BE2C (cell line): ENCODE measurements at regions not wholly inside any gene's neighbourhood (a gene's known extent, or its start where the extent isn't known, plus 50 kb on each side); places are given as distances from the start of the nearest gene placed in this dataset.
"Not testable (repeated sequence)": the region's sequence is repeated elsewhere in the genome, so short reads cannot be mapped to it uniquely, and the experiment has no call there.

Experiments
- DNase-seq: peaks from one replicate; pipeline ENCODE4 v3.0.0-alpha.2; 2020
- H3K27me3 ChIP-seq: fragments of 250-450 bp; sonication (Bioruptor Pico); 2 replicates; pipeline ENCODE4 v1.5.1; 2020; ENCODE audit warnings: mild to moderate bottlenecking
- H3K36me3 ChIP-seq: fragments of 250-450 bp; sonication (Bioruptor Pico); 2 replicates; pipeline ENCODE4 v1.5.1; 2020; ENCODE audit warnings: mild to moderate bottlenecking
- H3K4me1 ChIP-seq: fragments of 250-450 bp; sonication (Bioruptor Pico); 2 replicates; pipeline ENCODE4 v1.5.1; 2020
- H3K4me3 ChIP-seq: 2 replicates; pipeline ENCODE4 v1.5.1; 2011; ENCODE audit warnings: low read depth, low read length
- H3K9me3 ChIP-seq: fragments of 250-450 bp; sonication (Bioruptor Pico); 2 replicates; pipeline ENCODE4 v1.5.1; 2020
- CTCF ChIP-seq: IDR thresholded peaks from 2 replicates; pipeline ENCODE4 v1.5.1; 2012; ENCODE audit warnings: mild to moderate bottlenecking, low read depth, low read length

DNA sequence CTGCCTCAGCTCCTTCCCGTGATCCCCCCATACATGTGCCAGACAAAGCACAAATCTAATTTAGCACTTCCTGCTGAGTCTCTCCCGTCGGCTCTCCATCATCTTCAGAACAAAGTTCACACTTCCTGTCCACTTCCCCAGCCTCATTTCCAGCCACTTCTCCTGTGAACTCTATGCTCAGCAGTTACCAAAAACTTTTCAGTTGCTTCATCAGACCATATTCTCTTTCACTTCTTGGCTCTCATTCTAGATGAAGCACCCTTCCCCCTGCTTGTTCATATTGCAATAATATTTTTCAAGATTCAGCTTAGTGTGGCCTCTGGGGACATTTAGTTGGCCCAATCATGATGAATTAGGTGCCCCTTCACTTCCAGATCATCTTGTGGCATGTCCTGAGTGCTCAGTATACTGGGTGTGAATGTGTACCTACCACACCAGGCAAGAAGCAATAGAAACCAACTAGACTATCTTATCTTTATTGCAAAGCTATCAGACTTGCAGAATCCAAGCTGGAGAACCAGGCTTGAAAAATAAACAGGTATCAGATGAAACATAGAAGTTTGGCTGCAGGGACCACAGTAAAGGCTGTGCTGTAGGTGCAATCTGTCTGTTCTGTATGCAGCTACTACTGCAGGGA is 115.8 kb downstream of the NXPE2 start:
- Histone ChIP-seq H3K9me3 (no peaks in the 10 kb centered on the region), H3K36me3 (no peaks in the 10 kb centered on the region), H3K27me3 (no peaks in the 10 kb centered on the region), H3K4me1 (no peaks in the 10 kb centered on the region; the same call in 1 of the 2 replicates), H3K4me3 (no peak overlapping the region)
- DNase-seq, result no peak
- no peak for TF ChIP-seq CTCF

DNA sequence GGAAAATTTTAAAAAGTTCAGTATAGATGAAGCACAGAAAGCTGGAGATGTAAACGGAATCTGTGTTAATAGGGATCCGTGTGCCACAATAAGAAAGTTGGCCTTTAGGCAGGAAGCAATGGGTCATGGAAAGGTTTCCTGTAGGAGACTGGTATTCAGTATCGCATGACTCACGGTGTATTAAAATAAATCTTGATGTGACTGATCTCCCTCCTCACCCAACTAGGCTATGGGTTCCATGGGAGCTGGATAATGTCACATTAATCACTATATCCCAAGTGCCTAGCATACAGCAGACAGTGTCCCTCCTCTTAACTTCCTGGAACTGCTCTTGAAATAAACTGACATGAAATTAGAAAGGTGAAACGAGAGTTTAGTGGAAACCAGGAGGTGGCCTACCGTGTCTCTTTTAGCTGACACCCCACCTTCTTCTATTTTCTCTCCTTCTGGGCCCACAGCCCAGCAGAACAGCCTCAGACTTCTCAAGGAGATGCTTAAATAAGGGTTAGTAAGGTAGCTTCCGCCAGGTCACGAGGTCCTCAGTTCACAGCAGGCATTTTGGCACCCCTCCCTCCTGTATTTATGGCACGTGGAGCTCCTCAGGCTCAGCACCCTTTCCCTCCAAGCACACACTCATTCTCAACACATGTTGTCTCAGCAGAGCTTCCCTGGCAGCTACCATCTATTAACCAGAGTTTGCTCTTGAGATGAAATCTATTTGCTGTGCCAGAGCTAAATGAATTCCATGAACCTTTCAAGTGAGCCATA is 118.8 kb downstream of the NXPE2 start:
- TF ChIP-seq CTCF, result no peak
- no peaks in the 10 kb centered on the region for H3K9me3 ChIP-seq
- H3K4me1 ChIP-seq, result no peaks in the 10 kb centered on the region; the same call in 1 of the 2 replicates
- no peaks in the 10 kb centered on the region for H3K27me3 ChIP-seq
- H3K4me3 ChIP-seq, result no peak overlapping the region
- no peak for DNase-seq
- H3K36me3 ChIP-seq, result no peaks in the 10 kb centered on the region

GRCh38 chr11:114799476-114799875 is 121.1 kb downstream of the NXPE2 start:
- no peaks in the 10 kb centered on the region for H3K27me3 ChIP-seq
- no peak for DNase-seq
- no peaks in the 10 kb centered on the region for H3K9me3 ChIP-seq

GRCh38 chr11:114801773-114802172 is 123.4 kb downstream of the NXPE2 start:
- no peaks in the 10 kb centered on the region for H3K27me3 ChIP-seq
- no peaks in the 10 kb centered on the region for H3K36me3 ChIP-seq
- H3K9me3 ChIP-seq, result no peaks in the 10 kb centered on the region
- no peak overlapping the region for H3K4me3 ChIP-seq
- TF ChIP-seq CTCF, result no peak
- H3K4me1 ChIP-seq, result no peaks in the 10 kb centered on the region
- DNase-seq, result no peak

More at GRCh38 chr11:114799476-114799875, 121.1 kb downstream of the NXPE2 start:
- no peak overlapping the region for H3K4me3 ChIP-seq
- H3K4me1 ChIP-seq, result no peaks in the 10 kb centered on the region
- no peaks in the 10 kb centered on the region for H3K36me3 ChIP-seq
- no peak for TF ChIP-seq CTCF

DNA sequence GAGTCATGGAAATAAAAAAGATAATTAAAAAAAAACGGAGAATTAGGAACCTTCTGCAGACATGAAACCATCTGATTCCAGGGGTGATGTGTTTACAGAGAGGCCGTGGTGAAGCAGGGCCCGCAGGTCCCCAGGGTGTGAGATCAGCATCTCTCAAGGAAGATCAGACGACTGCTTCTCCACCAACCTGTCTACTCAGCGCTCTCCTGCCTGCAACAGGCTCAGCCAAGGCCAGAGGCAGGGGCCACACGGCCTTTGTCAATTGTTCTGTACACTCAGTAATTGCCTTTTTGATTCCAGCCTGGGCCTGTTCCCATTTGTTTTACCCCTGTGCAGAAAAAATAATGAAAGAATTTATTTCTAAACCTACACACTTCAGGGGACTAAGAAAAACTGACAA is 124.6 kb downstream of the NXPE2 start:
- H3K9me3 ChIP-seq, result no peaks in the 10 kb centered on the region
- H3K27me3 ChIP-seq, result no peaks in the 10 kb centered on the region
- TF ChIP-seq CTCF, result no peak
- peak; percentile 22 for DNase-seq
- H3K36me3 ChIP-seq, result no peaks in the 10 kb centered on the region
- no peak overlapping the region for H3K4me3 ChIP-seq
- H3K4me1 ChIP-seq, result no peaks in the 10 kb centered on the region

DNA sequence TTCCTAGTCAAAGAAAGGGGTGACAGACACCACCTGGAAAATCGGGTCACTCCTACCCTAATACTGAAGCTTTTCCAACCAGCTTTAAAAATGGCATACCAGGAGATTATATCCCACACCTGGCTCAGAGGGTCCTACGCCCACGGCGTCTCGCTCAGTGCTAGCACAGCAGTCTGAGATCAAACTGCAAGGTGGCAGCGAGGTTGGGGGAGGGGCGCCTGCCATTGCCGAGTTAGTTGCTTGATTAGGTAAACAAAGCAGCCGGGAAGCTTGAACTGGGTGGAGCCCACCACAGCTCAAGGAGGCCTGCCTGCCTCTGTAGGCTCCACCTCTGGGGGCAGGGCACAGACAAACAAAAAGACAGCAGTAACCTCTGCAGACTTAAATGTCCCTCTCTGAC is 127.1 kb downstream of the NXPE2 start:
- H3K4me1 ChIP-seq, DNase-seq, H3K4me3 ChIP-seq: not testable (repeated sequence)

More for the DNA sequence above, 127.1 kb downstream of the NXPE2 start:
- H3K27me3 ChIP-seq, H3K36me3 ChIP-seq, H3K9me3 ChIP-seq: not testable (repeated sequence)
